OCI-LY3 (cell line): ENCODE measurements at regions not wholly inside any gene's neighbourhood (a gene's known extent, or its start where the extent isn't known, plus 50 kb on each side); places are given as distances from the start of the nearest gene placed in this dataset.

ENCODE experiments used
- EZH2phosphoT487 ChIP-seq: fragments of 200-600 bp; shearing (Covaris generic); IDR thresholded peaks from 2 replicates; pipeline ENCODE4 v1.6.1; 2018; ENCODE audit warnings: antibody characterized with exemption, mixed run types, low read depth
- TF ChIP-seq, protein P1 (sequence below): fragments of 200-600, 300-600 bp; sonication (generic); IDR thresholded peaks from 2 replicates; pipeline ENCODE4 v1.5.1; 2014; ENCODE audit warnings: antibody characterized with exemption, low read length, low read depth

DNA sequence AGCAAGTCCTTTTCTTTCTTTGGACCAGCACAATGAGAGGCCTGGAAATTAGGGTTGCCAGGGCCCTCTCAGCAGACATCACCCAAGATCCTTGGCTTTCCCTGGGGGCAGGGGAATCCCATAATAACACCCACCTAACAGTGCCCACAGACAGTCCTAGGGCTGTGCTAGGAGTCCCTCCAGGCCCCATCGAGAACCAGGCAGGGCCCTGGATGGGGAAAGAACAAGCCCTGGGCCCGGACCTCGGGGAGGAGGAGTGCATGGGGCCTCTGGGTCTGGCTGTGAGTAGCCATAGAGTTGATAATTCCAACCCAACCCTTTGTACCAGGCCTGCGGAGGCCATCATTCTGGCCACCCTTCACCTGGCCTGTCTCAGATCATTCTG is 201.2 kb upstream of the ZMIZ1 start:
- TF ChIP-seq, protein P1, sequence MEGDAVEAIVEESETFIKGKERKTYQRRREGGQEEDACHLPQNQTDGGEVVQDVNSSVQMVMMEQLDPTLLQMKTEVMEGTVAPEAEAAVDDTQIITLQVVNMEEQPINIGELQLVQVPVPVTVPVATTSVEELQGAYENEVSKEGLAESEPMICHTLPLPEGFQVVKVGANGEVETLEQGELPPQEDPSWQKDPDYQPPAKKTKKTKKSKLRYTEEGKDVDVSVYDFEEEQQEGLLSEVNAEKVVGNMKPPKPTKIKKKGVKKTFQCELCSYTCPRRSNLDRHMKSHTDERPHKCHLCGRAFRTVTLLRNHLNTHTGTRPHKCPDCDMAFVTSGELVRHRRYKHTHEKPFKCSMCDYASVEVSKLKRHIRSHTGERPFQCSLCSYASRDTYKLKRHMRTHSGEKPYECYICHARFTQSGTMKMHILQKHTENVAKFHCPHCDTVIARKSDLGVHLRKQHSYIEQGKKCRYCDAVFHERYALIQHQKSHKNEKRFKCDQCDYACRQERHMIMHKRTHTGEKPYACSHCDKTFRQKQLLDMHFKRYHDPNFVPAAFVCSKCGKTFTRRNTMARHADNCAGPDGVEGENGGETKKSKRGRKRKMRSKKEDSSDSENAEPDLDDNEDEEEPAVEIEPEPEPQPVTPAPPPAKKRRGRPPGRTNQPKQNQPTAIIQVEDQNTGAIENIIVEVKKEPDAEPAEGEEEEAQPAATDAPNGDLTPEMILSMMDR = no peak
- TF ChIP-seq EZH2phosphoT487 = no peak
